CD4-positive, alpha-beta T cell treated with Interleukin-4 for 1 hour (primary cell): ENCODE measurements at regions not wholly inside any gene's neighbourhood (a gene's known extent, or its start where the extent isn't known, plus 50 kb on each side); places are given as distances from the start of the nearest gene placed in this dataset.
"Not testable (repeated sequence)": the region's sequence is repeated elsewhere in the genome, so short reads cannot be mapped to it uniquely, and the experiment has no call there.

Experiments
- DNase-seq, 2 donors: peaks; one replicate each; pipeline ENCODE4 v3.0.0-alpha.2; 2020 to 2022

DNA sequence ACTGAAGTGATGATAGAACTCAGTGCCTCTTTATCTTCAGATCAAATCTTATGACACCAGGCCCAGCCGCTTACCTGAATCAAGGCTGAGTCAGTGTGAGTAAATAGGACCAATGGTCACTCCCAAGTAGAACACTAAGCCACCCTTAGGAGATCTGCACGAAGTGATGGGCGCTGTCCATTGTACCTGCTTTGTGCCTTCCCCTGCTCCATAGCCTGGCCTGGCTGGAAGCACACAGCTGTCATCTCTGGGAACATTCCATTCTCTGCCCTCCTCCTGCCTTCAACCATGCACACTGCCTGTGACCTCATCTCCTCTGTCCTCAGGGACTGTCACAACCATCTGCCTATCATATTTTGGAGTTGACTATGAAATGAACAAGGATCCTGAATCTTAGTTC lies 279.5 kb upstream of the ASIC2 start:
- DNase-seq: no peak

DNA sequence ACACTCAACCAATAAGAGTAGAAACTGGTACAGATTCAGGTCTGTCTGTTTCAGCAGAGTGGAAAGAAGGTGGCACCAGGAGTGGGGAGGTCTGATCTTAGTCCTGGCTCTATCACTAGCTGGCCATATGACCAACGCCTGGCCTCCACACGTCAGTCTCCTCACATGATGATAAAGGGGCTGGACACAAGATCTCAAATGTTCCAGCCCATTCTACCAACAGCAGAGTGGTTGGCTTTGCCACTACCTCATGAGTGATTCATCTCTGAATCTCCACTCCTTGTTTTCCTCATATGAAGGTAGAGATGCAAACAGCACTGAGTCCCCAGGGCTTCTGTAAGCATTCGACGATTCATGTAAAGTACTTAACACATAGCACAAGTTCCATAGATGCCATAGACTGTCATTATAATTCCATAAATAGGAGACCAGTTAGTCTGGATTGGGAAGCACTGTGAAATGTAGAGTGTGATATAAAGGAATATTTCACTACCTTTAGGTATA lies 281.9 kb upstream of the ASIC2 start:
- DNase-seq: no peak

DNA sequence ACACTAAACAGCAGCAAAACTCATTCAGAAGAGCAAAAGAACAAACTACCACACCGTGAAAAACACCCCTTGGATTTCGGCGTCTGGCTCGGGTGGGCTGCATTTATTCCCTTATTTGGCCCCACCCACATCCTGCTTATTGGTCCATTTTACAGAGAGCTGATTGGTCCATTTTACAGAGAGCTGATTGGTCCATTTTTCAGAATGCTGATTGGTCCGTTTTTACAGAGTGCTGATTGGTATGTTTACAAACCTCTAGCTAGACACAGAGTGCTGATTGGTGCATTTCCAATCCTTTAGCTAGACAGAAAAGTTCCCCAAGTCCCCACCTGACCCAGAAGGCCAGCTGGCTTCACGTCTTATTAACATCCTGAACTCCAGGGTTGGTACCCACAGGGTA lies 286.6 kb upstream of the ASIC2 start:
- DNase-seq: not testable (repeated sequence)

DNA sequence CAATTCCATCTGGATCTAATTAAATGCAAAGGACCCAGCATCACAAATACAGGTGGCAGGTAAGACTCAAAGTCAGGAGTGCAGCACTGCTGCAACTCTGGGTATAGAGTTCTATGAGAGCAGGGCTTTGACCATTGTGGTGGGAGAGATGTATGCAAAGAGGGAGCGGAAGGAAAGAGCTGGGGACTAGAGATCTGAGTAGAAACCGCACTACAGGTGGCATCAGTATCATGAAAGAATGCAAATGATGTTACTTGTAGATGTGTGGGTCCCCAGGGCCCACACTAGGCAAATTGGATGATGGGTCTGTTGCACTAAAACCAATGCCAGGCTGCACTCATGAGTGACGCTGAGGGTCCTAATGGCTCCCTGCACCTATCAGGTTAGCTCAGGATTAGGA lies 287.1 kb upstream of the ASIC2 start:
- DNase-seq: no peak

DNA sequence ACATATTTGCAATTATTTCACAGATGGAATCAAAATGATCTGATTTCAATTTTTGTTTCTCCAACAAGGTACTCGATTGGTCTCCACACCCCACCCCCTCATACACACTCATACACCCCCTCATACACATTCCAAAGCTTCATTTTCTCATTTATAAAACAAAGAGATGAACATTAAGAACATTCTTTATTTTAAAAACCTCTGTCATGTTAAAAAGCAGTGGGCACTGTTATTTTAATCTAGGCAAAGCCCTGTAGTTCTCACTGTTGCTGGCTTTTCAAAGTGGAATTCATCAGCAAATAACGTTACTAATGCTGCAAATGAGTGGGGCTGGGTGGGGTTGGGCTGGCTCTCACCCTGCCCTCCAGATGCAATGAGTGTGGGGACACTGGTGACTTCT lies 289.6 kb upstream of the ASIC2 start:
- no peak for DNase-seq

DNA sequence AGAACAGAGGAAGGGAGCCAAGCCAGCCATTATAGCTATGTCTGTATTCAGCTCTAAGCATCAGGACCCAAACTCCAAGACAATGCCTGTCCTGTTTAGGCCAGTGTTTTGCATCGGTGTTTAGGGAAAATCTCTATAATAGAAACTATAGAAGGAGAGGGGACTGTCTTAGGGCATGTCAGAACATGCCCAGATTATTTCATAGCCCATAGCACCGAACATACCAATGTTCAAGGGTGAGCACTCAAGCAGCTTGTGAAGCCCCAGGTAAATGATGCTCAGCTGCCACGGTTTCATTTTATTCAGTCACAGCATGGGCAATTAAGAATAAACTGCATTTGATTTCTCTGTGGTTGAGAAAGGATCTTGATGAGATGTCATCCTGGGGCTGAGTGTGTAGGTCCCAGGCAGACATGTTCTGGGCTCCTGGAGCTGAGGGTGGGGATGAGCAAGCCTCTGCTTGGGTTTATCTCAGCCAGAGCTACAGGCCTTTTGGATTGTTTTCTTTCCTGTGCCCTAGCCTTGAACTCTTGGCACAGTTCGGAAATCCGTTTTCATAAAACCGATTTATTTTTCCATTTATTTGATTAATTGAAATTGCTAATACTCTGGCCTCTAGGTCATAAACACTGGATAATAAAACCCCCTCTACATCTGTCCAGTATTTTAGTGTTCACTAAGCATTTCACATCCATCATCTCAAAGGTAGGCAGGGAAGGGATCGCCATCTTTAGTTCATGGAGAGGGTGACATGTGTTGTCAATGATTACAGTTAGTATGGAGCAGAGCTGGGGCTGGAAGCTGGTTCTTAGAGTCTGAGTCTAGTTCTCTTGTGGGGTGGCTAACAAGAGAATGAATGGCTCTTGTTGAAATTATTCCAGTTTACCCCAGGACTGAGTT lies 290.7 kb upstream of the ASIC2 start:
- no peak for DNase-seq

DNA sequence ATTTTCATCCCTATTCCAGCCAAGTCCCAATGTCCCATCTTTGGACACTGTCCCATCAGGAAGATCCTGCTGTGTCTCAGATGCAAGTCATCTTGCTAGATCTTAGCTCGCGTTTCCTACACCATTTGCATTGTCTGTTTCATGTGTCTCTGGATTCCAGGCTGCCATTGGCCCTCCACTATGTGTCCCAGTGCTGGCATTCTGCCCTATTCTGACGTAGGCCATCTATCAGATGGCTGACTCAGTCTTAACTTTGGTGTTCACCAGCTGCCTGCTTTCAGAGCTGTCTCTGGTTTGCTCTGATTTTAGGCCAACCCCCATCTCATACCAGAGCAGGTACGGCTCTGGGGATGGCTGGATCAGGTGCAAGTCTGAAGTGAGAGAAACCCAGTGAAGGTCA lies 300.9 kb upstream of the ASIC2 start:
- DNase-seq: no peak

DNA sequence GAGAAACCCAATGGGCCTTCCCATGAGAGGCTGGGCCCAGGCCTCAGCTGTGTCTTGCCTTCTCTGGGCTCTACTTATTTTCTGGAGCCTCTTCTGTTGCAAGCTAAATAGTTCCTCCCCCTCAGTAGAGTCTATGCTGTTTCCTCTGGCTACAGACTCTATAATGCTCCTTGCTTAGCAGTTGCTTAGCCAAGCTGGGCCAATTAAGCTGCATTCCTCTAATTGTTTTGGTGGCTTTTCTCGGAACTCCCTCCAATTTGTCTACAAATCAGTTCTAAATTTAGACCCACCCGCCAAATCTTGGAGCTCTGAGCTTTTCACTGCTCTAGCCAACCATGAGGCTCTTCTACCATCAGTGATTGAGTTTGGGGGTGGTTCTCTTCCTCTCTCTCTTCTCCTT lies 302.7 kb upstream of the ASIC2 start:
- DNase-seq: no peak

DNA sequence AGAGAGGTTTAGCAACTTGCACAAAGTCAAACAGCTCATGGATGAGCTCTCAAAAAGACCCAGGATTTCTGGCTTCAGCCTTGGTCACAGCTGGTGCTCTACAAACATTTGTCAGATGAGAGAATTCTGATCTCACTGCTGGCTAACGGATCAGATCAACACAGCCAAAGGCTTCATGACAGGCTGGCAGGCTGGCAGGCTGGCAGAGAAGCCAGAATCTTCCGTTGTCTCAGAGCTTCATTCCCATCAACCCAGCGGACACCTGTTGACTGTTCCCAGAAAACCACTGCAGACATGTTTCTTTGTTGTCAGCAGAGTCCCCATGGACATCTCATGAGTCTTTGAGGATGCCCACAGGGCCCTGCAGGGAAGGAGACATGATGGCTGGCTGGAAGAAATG lies 303.8 kb upstream of the ASIC2 start:
- DNase-seq: no peak

DNA sequence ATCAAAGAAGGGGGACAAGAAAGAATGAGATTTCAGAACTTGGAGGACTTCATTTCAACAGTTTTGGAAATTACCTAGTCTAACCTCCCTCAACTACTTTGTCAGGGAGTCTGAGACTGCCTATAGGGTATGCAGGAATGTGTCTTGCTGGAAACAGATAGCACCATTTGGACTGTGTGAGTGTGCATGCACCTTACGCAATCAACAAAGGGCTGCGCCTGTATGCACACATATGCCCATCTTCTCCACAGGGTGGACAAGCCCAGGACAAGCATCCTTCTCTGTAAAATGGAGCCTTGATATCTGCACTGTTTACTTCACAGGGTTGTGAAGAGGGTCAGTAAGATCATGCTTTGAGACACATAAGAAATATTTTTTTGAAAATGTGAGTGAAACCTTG lies 305.7 kb upstream of the ASIC2 start:
- no peak for DNase-seq

DNA sequence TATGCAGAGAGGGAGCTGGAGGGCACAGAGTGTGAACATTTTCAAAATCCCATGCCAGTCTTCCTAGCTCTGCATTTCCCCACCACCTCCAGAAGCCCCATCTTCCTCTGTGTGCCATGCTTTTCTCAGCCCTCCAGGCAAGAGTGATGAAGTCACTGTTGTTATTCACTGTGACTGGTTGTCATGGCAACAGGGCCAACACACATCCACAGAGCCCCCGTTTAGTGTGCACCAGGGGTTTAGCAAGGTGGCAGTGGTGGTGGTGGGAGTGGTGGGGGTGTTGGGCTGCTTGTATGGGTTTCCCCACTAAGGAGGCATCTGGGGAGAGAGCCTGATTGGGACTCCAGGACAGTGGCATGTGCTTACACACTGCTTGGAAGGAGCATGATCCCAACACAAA lies 309.9 kb upstream of the ASIC2 start:
- DNase-seq: no peak

DNA sequence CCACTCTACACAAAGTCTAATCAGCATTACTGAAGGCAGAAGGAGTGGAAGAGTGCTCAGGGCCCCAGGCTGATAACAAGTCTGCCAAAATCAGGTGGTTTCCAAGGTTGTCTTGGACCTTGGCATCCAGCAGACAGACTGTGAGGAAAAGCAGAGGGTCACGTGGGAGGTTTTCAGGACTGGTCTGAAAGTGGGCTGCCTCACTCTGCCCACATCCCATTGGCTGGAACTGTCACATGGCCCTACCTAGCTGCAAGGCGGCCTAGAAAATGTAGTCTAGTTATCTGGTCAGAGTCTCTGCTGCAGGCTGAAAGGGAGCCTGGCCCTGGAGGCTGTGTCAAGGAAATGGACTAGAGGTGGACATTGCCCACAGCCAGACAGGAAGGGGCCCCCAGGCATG lies 310.7 kb upstream of the ASIC2 start:
- no peak for DNase-seq

DNA sequence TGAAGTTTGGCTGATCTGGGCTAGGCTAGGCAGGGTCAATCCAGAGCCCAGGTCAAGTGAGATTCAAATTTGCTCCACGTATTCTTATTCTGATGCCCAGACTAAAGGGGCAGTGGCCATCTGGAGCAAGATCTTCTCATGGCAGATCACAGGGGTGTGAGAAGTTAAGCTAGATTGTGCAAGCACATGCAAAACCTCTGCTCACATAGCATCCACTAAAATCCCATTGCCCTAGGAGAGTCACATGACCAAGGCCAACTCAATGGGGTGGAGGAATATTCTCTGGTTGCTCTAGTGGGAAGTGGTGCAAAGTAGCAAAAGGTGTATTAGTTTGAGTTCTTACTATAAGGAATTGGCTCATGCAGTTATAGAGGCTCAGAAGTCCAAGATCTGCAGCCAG lies 318.4 kb upstream of the ASIC2 start:
- DNase-seq: no peak

DNA sequence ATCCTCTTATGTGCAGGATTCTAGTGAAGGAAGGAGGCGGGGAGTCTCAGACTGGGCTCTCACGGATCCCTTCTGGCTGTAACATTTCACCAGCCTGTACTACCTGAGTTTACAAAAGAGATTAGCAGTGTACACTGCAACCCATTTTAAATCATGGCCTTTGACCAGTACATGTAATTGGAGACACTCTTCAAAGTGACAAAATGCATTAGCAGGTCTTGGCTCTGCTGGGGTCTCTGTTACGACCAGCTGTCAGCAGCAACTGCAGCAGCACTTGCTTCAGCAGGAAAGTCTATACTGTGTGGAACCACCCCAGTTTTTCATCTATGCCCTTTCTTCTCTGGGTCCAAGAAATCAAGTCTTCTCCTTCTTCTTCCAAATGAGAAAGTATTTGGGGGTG lies 322.8 kb upstream of the ASIC2 start:
- DNase-seq: no peak

DNA sequence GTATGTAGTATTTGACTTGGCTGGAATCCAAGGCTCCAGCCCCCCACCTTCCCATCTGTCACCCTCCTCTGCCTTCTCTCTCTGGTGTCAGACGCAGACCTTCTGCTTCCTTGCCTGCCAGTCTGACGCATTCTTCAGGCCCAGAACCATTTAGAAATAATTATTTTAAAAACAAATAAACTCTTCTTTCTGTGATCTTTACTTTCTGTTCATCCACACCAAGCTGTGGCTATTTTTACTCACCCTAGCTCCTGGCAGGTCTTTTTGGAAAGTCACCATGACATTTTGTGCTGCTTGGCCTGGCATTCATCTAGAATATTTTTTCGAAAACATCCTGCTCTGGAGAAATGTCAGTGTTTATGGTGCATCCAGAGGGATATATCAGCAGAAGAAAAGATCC lies 330.7 kb upstream of the ASIC2 start:
- DNase-seq: no peak

DNA sequence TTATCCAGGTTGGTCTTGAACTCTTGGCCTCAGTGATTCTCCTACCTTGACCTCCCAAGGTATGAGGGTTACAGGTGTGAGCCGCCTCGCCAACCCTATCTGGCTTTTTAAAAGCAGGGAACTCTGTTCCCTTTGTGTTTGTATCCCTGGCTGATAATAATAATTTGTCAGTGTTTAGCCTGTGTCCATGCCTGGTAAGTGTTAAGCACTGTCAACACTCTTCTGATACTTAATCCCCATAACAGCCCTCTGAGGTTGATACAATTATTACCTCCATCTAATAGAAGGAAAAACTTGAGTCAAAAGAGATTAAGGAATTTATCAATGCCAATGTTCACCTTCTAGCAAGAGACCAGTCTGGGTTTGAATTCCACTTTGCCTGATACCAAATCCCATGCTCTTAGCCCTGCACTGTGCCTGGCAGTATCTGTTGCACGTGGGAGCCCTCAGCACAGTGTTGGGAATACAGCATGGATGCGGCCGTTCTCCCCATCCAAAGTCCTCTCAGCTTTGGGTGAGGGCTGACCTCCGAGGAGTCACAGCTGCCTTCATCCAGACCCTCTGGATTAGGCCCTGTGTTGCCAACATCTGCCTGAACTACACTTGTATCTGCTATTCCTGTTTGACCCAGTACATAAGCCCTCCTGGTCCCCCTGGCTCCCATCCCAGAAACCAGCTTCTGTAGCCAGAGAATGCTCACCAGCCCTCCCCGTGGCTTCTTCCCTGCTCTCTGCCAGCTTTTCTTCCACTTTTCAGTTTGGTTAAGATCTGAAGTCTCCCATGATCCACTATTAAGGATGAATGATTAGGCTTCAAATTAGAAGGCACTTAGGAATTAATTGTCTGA lies 335.6 kb upstream of the ASIC2 start:
- no peak for DNase-seq

DNA sequence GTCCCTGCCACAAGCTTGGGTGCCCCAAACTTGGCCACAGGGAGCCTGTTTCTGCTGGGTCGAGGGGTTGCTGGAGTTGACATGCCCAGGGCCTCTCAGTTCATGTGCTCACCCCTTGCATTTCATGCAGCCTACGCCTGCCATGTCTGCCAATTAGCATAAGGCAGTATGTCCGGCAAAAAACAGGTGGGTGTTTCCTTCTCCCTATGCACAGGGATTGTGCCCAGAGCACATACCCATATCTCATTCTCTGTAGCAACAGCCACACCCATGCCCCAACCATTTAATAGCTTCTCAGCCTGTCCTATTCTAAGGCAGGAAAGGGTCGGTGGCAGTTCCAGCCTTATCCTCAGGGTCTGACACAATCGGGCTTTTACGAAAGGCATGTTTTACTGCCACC lies 340.4 kb upstream of the ASIC2 start:
- DNase-seq: no peak

DNA sequence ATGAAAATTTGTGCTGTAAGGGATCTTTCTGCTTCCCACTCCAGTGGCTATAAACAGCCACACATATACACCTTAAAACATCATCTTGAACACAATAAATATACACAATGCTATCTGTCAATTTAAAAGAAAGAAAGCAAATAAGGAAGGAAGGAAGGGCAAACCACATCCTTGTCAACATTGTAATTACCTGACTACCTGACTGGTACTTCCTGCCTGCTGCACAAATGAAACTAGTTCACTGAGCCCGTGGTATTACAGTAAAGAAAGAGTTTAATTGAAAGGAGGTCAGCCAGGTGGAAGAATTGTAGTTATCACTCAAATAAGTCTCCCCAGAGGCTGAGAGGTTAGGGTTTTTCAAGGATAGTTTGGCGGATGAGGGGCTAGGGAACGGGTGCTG lies 344.4 kb upstream of the ASIC2 start:
- DNase-seq: peak in 1 of 2 donors; percentile 1

DNA sequence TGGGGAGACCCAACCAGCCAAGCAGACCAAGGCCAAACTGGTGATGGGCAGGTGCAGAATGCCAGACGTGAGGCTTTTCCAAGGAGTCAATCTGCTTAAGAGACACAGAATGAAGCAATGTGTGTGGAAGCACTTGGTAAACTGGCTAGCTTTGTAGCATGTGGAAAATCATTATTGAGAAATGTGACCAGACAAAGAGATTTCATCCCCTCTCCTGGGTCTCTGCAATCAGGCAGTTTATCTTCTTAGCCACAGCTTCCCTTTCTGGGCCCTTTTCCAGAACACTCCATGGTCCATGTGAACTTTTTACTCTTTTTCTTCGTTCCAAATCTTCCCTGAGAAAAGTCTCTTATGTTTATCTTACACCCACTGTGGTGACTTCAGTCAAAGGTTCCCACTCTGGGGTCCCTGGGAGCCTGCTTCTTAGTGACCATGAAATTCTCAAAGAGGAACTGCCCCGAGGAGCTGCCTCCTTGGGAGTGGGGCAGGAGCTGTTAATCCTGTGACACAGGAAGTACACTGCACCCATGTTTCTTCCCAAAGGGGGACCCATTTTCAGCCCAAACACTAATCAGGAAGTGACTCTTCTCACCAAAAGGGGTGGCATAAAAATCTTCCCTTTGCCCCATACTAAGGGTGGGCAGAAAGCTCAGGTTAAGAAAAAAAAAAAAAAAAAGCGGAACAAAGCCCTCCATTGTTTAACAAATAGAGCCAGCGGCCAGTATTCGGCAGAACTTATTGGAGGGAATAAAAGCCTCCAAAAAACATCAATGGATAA lies 346.2 kb upstream of the ASIC2 start:
- DNase-seq: no peak

DNA sequence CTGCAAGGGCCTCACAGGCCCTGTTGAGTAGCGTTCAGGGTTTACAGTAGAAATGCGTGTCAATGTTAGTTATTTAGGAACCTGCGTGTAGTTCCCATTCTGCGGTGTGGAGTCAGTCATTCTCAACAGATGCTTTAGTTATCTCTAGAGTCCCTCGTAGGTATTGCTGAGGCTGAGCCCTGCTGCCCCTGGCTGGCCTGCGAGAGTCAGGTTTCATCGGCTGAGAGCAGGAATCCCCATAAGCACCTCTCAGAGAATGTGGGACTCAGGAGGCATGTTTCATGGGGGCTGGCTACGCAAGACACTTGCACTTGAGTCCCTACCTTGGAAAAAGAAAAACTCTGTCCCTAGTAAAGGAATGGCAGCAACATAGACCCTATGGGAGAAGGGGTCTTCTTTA lies 347.5 kb upstream of the ASIC2 start:
- DNase-seq: no peak

DNA sequence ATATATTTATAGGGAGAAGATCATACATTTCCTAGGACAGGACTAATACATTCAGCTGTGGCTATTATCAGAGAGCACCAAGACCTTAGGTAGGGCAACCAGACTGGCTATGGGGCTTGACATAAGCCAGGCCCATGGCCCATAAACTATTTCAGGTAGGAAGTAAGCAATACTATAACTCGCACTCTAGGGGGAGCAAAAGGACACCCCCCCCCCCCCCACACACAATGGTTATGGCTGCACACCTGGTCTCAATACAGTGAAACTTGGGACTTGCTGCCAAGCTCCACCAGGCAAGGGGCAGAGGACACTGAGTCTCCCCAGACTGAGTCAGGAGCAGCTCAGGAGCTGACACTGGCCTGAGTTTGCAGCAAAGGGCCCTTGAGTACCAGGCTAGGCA lies 348.9 kb upstream of the ASIC2 start:
- DNase-seq: no peak

DNA sequence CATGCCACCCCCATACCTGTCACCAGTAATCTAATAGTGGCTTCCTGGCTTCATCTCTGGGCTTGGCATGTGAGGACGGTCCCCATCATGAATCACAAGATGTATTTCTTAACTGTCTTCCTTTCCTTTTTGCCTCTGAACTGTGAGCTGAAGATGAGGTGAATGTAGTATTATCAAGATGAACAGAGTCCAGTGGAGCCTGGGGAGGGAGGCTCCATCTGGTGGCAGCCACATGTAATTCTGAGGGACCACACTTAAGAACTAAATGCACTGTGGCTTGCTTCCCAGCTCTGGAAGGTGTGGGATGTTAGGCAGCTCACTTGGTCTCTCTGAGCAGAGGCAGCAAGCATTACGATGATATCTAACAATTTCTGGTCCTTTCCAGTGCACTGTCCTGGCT lies 354.9 kb upstream of the ASIC2 start:
- no peak for DNase-seq

DNA sequence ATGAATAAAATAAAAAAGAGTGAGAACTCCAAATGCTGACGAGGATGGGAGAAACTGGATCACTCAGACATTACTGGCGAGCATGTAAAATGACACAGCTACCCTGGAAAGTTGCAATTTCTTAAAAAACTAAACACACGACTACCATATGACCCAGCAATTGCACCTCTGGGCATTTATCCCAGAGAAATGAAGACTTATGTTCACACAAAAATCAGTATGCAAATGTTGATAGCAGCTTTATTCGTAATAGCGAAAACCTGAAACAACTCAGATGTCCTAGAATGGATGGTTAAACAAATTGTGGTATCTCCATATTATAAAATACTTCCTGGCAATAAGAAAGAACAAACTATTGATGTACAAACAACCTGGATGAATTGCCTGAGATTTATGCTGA lies 357.2 kb upstream of the ASIC2 start:
- DNase-seq: no peak
